GM12874 (cell line): ENCODE measurements at regions not wholly inside any gene's neighbourhood (a gene's known extent, or its start where the extent isn't known, plus 50 kb on each side); places are given as distances from the start of the nearest gene placed in this dataset.

Experiments
- CTCF ChIP-seq: IDR thresholded peaks from 2 replicates; pipeline ENCODE4 v1.5.1; 2011; ENCODE audit warnings: low read depth, mild to moderate bottlenecking, control low read depth, low read length, moderate library complexity; ENCODE audit not compliant: insufficient read depth

- TF ChIP-seq CTCF = no peak
Measured at GRCh38 chr17:71919186-71919585, 201.6 kb upstream of the SOX9 start.

- TF ChIP-seq CTCF = no peak
Measured at GRCh38 chr17:71919896-71920295, 200.9 kb upstream of the SOX9 start.

- TF ChIP-seq CTCF = no peak
Measured at GRCh38 chr17:71921796-71922195, 199.0 kb upstream of the SOX9 start.

GRCh38 chr17:71922439-71922838 is 198.4 kb upstream of the SOX9 start:
- no peak for TF ChIP-seq CTCF

- no peak for TF ChIP-seq CTCF
Measured at GRCh38 chr17:71926746-71927398, 193.9 kb upstream of the SOX9 start.

- TF ChIP-seq CTCF = no peak
Measured at GRCh38 chr17:71933306-71933705, 187.5 kb upstream of the SOX9 start.

- no peak for TF ChIP-seq CTCF
Measured at GRCh38 chr17:71934520-71934919, 186.3 kb upstream of the SOX9 start.
